ENCODE measurements at regions not wholly inside any gene's neighbourhood (a gene's known extent, or its start where the extent isn't known, plus 50 kb on each side); places are given as distances from the start of the nearest gene placed in this dataset.
"Not testable (repeated sequence)": the region's sequence is repeated elsewhere in the genome, so short reads cannot be mapped to it uniquely, and the experiment has no call there.

DNA sequence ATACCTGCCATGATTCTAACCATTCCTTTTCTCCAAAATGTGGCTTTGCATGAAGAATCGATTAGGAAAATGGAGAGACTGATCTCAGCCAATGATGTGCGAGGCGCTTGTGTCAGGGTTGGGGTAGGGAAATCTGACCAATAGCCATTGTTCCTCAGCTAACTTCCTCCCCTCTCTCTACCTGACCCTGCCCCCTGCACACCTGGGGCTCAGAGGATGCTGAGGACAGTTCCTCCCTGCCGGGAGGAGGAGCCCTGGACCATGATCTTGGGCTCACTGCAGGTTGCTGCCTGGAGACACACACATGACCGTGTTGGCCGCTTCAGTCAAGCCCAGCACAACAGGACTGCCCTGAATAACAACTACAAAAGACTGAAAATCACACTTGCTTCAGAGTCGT, 119.8 kb upstream of the SFSWAP start:
- no peak for DNase-seq (ENCODE audit: low read depth)

GRCh38 chr12:131591714-131592709, 118.9 kb upstream of the SFSWAP start:
- no peak for DNase-seq (ENCODE audit: low read depth)

GRCh38 chr12:131592972-131593371, 117.9 kb upstream of the SFSWAP start:
- DNase-seq (ENCODE audit: low read depth), result no peak

DNA sequence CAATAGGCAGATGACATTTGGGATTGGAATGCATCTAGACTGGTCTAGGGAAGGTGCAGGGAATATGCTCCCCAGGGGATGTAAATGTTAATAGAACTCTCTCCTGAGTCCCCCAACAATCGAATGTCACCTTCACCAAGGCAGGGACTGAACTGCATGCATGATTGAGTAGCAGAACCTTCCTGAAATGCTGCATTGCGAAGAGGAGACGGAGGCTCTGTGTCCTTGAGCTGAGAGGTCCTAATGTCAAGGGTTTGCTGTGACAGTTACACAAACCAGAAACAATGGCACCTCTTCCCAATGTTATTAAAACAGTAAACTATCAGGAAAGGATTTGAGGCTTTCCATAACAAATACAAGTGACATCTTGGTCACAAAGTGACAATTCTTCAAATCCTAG, 117.5 kb upstream of the SFSWAP start:
- no peak for DNase-seq (ENCODE audit: low read depth)

- no peak for DNase-seq (ENCODE audit: low read depth)
Measured at GRCh38 chr12:131596115-131596514, 114.8 kb upstream of the SFSWAP start.

DNA sequence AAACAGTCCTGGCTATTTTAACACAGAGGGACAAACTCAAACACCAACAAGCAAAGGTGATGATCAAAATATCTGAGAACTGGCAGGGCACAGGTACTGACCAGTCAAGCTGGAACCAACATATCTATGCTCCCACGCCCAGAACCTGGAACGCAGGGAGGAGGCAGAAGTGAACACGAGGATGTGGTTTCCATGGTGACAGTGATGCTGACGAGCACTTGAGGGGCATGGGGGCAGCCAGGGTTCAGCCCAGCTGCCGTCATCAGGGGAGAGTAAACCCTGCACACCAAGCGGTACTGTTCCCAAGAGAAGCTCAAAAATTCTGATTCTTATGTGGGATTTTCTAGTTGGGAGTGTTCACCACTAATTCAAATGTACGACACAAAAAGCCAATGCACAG, 113.6 kb upstream of the SFSWAP start:
- no peak for DNase-seq (ENCODE audit: low read depth)

DNA sequence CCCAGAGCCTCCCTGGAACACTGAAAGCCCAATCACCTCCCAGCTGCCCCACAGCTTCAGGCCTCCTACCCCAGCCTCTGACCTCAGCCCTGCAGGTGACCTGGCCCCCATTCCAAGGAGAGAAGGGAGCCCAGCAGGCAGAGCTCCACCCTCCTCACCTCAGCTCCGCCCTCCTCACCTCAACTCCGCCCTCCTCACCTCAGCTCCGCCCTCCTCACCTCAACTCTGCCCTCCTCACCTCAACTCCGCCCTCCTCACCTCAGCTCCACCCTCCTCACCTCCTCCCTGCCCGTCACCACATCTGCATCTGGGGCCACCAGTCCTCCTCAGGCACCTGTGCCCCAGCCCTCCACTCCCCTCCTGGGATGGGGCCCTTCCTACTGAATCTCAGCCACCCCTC, 112.2 kb upstream of the SFSWAP start:
- no peak for DNase-seq (ENCODE audit: low read depth)

DNA sequence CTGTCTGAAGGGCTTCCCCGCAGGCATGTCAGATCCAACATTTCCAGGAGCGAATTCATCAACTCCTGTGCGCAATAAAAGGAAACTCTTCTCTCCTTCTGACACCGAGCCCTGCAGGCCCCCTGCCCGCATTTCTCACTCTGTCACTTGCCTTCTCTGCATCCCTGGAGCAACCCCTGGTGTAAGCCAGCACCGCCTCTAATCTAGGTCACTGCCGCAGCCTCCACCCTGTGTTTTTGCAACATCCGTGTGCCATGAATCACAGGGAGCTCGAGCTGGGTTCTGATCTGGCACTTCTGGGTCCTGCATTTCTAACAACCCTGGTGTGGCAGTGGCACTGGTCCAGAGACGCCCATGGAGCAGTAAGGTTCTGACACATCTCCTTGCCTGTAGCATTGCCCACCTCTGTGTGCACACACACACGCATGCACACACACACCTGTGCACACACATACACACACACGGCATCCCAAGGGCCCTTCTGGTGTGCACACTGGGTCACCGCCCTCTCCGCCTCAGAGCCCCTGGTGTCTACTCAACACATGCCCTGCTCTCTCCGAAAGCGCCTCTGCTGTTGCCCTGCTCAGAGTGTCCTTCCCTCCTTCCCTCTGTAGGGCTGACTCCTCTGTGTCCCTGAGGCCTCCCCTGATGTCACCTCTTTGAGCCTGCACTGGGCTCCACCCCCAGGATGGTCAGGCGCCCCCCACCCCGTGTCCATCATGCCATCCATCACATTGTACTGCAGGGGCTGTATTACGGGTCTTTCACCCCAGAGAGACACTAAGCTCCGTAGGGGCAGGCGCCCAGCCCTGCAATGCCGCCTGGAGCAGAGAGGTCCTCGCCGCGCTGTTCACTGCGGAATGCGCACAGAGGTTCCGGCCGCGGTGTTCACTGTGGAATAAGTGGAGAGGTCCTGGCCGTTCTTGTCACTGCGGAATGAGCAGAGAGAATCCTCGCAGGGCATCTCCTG, 111.4 kb upstream of the SFSWAP start:
- no peak for DNase-seq (ENCODE audit: low read depth)

- DNase-seq (ENCODE audit: low read depth), result no peak
Measured at GRCh38 chr12:131600160-131600532, 110.7 kb upstream of the SFSWAP start.

DNA sequence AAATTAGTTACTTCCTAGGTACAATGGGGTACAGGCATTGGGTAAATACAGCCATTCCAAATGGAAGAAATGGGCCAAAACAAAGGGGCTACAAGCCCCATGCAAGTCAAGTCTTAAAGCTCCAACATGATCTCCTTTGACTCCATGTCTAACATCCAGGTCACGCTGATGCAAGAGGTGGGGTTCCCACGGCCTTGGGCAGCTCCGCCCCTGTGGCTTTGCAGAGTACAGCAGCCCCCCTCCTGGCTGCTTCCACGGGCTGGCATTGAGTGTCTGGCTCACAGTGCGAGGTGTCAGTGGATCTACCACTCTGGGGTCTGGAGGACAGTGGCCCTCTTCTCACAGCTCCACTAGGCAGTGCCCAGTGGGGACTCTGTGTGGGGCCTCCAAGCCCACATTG, 109.4 kb upstream of the SFSWAP start:
- not testable (repeated sequence) for DNase-seq (ENCODE audit: low read depth)

- no peak for DNase-seq (ENCODE audit: low read depth)
Measured at GRCh38 chr12:131603106-131603938, 107.6 kb upstream of the SFSWAP start.

GRCh38 chr12:131603939-131604795, 106.7 kb upstream of the SFSWAP start:
- DNase-seq (ENCODE audit: low read depth), result no peak

DNA sequence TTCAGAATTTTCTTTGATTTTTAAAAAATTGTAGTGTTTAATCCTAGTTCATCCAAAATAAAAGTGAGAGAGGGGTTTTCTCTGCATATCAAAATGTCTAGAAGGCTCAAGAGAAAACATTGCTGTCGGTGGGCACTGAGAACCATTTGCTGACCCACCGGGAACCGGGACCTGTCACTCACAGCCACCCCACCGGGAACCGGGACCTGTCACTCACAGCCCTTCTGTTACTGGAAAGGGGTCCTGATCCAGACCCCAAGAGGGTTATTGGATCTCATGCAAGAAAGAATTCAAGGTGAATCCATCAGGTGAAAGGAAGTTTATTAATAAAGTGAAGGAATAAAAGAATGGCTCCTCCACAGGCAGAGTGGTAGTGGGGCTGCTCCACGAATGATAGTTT, 106.0 kb upstream of the SFSWAP start:
- DNase-seq (ENCODE audit: low read depth), result no peak

- DNase-seq (ENCODE audit: low read depth), result no peak
Measured at GRCh38 chr12:131605304-131605829, 105.5 kb upstream of the SFSWAP start.

GRCh38 chr12:131606218-131606901, 104.5 kb upstream of the SFSWAP start:
- no peak for DNase-seq (ENCODE audit: low read depth)

GRCh38 chr12:131607658-131608447, 103.0 kb upstream of the SFSWAP start:
- no peak for DNase-seq (ENCODE audit: low read depth)

- peak; percentile 60 for DNase-seq (ENCODE audit: low read depth)
Measured at GRCh38 chr12:131608740-131609690, 101.9 kb upstream of the SFSWAP start.
